HG03457 (cell line): ENCODE measurements at regions not wholly inside any gene's neighbourhood (a gene's known extent, or its start where the extent isn't known, plus 50 kb on each side); places are given as distances from the start of the nearest gene placed in this dataset.

Source experiments
- ATAC-seq: cut with Tn5 transposase; IDR thresholded peaks from one replicate; pipeline ENCODE4 v1.9.1; 2021; ENCODE audit warnings: moderate number of reproducible peaks; ENCODE audit not compliant: unreplicated experiment

DNA sequence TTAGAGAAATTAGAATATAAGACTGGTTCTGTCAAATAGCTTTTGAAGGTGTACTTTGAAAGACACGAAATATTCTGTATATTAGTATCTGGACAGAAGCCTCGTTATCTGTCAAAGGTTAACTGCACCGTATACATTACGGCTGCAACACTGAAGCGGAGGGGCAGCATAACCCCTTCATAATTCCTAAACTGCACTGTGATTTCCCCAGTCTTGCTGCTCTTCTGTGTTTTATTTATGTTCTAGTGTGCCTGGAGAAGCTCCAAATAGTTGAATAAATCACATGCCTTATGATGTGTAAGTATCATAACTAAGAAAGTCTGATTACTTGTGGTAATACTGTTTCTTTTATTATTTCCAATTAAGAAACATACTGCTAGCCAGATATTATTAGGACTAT lies 285.7 kb upstream of the ROBO2 start:
- no peak for ATAC-seq

DNA sequence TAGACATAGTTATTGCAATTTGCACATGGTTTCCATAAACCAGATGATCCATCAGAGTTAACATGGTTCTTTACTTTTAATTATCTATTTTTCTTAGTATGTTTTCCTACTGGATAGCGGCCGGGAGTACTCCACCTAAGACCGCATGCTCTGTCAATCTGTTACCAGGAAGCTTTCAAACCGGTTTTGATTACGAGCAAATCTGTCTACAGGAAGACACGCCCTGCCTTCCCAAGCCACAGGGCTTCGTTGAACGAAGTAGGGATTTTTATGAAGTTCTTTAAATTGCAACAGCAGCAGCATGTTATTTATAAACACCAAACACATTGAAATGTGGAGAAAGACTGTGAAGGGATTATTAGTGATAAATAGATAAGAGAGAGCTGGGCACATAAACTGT lies 283.3 kb upstream of the ROBO2 start:
- ATAC-seq = no peak

DNA sequence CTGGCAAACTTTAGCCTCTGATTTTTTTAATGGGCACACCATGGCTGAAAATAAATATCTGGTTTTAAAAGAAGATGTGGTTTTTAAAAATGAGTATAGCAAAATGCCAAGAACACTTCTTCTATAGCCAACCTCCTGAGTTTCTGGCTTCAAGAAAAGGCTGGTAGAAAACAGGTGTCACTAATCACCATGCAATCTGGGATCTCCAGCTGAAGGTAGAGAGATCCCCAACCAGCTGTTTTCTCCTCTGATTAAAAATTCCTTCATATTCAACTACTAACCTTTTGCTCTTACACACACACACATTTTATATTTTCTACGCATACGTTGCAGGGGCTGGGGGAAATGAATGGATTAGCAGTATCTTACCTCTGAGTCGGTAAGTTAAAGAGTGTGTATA lies 279.6 kb upstream of the ROBO2 start:
- ATAC-seq = no peak

DNA sequence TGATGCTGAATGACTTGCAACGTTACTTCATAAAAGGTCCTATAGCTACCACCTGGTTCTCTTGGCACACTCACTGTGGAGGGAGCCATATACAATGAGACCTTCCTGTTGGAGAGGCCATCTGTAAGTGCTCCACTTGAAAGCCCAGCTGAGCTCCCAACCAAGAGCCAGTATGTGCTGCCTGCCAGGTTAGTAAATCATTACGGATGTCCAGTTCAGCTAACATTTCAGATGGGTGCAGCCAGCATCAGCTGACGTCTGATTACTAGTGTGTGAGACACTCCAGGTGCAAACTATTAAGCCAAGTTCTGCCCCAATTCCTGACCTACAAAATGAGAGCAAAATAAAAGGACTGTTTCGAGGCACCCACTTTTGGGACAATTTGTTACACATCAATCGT lies 274.4 kb upstream of the ROBO2 start:
- ATAC-seq = no peak

DNA sequence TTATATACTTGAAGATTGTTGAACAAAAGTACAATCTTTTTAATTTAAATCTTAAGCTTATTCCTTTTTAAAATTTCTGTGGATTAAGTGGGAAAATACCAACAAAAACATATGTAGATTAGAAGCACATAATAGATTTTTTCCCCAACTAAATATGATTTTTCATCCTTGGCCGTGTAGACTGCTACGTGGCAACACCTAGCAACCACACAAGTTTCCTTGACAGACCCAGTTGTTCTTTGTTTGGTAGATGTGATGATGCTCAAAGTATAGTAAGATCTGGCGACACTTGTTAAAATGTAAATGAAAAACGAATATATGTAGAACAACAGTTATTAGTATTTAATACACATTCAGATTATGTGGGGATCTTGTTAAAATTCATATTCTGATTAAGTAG lies 271.0 kb upstream of the ROBO2 start:
- no peak for ATAC-seq

DNA sequence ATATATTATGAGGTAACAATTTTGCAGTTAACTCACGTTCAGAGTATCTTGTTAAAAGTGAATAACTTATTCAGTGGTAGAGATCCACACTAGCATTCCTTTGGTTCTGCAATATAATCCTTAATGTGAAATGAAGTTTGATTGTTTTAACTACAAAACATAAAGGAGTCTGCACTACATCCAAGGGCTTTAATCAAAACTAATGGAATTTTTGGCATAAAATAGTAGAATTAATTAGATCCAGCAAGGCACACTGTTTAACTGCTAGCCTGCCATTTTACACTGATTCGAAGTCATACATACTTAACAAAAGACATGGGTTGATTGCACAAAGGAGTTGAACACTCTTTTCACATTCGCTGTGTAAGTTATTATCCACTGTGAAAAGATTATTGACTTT lies 263.0 kb upstream of the ROBO2 start:
- ATAC-seq = no peak

DNA sequence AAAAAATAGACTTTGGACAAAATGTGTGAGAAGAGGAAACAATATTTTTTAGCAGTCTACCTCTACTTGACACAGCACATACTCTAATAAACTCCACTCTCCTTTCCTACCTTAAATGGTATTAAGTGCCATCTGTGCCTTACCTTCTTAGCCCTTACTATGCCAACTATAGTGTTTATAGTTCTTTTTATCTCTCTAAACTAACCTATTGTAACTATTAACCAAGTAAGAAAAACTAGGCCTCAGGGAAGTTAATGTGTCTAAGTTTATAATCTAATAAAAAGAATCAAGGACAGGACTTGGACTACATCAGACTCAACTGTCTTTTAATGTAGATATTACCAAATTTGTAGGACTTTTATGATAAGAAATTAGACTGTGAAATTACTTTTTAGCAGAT lies 251.7 kb upstream of the ROBO2 start:
- ATAC-seq = no peak

DNA sequence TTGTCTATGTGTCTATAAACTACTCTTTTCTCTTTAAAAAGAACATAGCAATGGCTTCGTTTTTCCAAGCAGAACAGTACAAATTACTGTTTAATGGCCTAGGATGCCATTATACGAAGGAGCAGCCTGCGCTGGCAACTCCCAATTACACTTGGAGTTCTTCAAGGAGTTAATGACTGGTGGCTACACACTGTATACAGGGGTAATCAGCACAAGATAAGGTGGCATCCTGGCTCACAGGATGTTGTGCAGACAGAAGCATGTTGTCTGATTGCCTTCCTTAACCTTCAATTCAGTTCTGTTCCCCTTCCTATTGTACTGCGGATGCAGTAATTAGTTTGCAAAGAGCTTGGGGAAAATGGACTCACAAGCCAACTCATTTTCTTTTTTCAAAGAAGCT lies 250.7 kb upstream of the ROBO2 start:
- no peak for ATAC-seq

DNA sequence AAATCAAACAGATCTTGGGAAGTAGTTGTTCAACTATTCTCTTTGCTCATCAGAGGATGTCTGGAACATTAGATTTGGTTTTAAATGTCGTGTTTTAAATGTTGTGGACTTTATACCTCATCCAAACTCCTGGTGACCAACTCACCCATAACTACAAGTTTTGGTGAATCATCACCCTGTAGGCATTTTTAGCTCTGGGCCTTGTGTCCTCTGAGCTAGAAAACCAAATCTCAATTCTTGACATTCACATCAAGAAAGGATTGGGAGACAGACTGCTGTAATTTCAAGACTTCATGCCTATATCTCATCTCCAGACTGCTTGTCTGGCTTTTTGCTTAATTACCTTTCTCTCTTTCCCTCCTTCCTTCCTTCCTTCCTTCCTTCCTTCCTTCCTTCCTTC lies 228.5 kb upstream of the ROBO2 start:
- ATAC-seq = no peak

DNA sequence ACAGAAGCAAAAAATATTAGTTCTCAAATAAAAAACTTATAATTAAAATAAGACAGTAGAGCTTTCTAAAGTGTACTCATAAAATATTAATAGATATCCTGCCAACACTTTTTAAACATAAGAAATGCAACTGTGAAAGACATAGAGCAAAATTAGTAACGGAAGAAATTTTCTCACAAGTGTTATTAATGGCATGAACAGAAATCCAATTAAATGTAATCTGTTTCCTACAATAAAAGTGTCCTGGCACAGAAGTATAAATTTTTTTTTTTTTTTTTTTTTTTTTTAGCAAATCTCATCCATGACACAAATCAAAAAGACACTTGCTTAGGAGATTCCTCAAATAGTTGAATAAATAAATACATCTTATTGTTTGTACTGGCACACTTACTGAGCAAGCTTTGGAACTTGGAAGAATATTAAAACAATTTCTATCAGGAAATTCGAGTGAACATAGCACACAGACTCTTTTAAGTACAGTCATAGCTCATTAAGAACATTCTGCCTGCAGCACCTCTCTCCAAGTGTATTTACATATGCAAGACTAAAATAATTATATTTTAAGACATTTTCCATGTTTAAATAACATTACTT lies 227.2 kb upstream of the ROBO2 start:
- no peak for ATAC-seq

DNA sequence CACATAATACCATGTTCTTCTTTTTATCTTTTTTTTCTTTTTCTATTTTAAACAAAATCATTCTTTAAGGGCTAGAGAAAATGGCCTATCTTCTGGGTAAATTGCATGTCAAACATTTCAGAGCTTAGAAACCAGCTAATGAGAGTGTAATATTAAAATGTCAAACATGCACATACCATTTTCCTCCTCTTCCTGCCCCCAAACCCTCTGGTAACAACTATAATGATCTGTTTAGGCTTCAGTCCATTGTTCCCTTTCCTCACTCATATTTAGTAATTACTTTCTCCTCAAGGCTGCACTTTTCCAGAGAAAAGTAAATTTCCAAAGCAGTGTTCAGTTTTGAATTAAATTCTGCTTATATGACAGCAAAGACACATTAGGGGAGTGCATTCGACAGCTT lies 224.3 kb upstream of the ROBO2 start:
- no peak for ATAC-seq

DNA sequence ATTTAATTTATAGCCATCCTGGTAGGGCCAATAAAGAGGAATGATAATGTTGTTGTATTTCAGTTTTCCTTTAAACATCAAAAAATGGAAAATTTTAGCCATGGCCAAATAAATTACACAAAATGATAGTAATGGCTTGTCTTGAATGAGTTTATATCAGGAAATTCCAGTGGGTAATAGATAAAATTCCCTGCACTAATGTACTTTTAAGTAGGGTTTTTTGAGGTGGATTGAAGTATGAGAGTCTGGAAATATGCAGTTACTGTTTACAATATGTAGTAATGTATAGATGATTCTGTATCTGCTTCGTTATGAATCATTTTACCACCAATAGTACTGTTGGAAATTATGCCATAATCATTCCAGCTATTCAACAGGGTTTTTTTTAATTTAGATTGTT lies 219.4 kb upstream of the ROBO2 start:
- no peak for ATAC-seq

DNA sequence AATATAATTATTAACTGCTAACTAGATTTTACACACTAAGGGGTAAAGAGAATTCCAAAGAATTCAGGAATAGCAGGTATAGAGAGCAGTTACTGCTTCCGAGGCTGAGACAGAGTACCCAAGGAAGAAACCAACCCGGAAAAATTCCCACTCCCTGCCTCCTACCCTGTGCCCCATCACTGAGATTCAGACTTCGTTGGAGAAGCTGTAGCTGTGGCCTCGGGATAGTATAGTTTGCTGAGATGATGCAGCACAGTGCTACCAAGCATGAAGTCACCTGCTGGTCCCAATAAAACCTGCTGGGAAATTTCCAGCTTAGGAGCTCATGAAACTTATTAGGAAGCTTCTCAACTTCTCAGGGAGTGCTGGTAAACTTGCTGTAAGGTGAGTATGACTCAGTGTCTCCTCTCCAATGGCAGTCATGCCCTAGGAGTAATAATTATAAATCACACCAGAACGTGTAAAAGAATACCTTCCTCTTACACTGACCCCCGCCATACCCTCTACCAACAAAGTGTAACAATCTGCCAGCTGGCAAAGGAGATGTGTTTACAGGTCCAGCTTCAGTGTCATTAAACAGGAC lies 215.2 kb upstream of the ROBO2 start:
- no peak for ATAC-seq

DNA sequence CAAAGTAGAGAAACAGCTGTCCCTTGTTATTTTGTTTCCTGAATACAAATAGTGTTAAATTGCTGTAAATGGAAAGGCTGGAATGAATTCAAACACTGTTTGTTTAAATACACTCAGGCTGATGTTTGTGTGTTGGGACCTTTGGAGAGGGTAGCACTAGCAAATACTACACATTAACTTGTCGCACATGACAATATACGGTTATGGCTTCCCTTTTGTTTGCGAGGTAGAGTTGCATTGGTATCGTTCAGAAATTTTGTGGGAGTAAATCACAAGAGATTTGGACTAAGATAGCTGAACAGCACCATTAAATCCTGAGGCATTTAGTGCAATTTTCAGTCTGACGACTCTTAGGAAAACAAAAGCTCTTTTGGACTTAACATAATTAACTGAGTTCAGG lies 213.0 kb upstream of the ROBO2 start:
- no peak for ATAC-seq

DNA sequence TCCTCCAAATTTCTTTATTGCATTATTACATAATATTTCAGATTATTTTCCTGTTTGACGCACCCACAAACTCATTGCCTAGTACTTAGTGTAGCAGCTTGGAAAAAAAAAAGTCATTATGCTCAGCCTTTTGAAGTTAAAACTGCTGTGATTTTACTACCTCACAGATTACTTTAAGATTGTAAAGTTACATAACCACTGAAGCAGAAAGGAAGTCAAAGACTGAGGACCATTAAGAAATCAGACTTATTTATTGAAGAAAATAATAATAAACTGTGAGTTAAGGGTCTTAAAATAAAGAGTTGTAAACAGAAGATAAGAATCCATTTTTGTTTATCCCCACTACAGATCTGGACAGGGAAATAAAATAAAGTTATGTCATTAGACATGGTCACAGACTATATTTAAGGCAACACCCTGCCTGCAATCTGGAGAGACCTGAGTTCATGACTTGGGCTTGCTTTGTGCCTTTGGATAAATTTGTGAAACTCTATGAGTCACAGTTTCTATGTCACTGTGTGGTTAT lies 212.1 kb upstream of the ROBO2 start:
- no peak for ATAC-seq

DNA sequence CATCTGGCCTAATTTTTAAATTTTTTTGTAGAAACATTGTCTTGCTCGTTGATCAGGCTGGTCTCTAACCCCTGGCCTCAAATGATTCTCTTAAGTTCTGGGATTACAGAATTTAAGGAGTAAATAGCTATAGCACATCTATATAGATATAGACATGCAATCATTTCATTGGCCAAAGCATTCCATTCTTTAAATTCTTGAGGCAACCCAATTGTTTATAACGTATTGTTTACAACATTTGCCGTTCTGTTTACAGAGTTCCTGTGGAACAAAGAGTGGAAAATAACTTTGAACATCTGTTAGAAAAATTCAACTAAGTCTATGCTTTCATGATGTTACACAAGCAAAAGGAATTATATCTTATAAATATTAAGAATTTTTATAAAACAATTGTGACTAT lies 205.2 kb upstream of the ROBO2 start:
- ATAC-seq = no peak

DNA sequence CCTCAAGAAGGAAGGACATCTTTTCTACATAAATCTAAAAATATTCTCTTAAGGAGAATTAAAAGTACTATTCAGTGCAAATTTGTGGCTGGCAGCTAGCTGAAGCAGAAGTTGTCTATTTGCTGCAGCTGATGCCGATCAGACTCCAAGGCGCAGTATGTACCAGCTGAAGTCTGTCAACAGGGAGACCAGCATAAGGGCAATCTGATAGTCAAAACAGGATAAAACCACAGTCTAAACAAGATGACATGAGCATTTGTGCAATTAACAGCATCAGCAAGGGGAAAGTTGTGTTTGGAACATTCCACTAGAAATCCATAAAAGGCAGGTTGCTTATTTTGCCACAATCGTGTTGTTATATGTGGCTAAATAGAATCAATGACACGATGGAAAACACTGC lies 198.2 kb upstream of the ROBO2 start:
- no peak for ATAC-seq

DNA sequence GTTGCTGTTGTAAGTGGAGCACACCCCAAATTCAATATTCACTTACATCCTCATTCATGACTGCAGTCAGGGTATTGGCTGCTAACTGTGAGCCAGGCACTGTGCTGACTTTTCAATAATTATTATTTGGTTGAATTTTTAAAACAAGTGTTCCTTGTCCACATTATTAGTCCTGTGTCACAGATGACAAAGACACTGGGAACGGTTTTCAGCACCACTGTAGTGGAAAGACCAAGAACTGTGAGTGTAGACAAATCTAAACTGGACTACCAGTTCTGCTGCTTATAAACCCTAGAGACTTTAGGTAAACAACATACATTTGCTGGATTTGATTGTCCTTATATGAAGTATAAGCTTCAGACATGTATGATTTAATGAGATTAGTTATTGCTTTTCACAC lies 197.7 kb upstream of the ROBO2 start:
- no peak for ATAC-seq

DNA sequence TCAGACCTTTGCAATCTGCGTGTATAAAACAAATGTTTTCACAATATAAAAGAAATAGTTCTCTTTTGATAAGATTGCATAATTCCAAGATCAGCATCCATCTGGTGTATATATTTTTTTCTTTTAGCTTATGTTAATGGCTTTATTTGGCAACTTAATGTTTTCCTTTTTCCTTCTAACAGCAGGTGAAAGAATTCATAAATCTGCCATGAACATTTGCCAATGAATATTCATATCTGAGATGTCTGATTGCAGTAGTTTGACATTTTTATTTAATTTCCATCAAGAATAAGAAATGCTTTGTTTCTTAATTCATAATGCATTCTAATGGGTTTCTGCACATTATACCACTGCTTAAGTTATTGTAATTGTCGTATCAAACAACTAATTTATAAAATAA lies 184.4 kb upstream of the ROBO2 start:
- ATAC-seq = no peak

DNA sequence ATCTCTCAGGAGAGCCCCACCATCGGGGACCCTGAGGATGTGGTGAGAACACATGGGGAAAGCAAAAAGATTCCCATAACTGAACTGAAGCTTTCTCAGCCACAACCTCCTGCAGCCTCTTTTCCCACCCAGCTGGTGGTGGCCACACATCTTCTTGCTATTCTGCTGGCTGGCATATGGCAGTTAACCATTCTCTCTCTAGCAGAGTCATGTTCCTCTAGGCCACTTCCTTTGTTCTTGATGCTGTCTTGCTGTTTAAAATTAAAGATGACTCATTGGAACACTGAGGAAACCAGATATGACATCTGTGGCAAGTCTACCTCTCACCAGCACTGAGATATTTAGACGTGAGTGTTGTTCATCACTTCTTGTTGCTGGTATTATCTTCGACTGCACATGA lies 180.3 kb upstream of the ROBO2 start:
- ATAC-seq = peak; percentile 74

DNA sequence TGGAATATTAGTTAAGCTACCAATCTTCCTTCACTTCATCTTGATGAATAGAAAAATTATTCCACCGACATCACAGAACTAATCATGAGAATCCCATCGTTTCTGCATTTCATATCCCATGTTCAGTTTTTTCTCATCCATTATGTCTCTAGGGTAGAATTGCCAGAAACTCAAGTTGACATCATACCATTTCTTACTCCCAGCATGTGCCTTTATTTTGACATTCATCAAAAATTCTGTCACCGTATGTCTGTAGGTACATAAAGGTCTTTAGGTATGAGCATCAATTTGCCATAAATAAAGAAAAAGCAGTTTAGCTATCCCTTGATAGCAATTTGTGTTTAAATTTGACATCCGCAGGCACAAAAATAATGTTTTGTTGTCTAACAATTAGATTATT lies 175.5 kb upstream of the ROBO2 start:
- ATAC-seq = no peak

DNA sequence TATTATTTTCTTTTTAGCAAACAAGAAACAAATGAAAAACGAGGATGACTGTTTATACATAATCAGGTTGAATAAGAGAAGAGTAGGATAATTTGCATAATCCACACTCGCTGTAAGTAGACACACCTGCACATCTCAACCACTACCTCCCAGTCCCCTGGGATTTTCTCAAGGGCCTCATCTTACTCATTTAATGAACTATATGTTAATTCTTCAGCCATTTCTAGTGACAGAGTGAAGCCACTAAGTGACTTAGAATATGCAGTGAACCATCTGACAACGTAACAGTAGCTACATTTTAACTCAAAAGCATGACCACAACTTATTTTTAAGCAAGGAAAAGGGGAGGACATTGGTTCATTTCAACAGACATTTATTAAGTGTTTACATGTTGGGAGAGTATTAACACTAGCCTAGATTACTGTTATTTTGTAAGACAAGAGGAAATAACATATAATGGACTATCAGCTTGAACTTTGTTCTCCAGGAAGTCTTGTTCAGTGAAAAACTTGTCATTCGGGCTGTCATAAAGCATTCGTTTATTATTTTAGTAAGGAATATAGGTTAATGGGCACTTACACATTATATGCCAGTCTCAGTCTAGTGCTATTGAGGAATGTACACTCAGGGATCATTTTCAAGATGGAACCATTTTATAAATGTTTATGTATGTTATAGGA lies 173.0 kb upstream of the ROBO2 start:
- ATAC-seq = peak; percentile 94
